Colonic mucosa (tissue), 4 donors: ENCODE measurements at regions not wholly inside any gene's neighbourhood (a gene's known extent, or its start where the extent isn't known, plus 50 kb on each side); places are given as distances from the start of the nearest gene placed in this dataset.

Experiments used
- DNase-seq: peaks from one replicate; pipeline ENCODE4 v3.0.0-alpha.2; 2020
- H3K27ac ChIP-seq: fragments of 200-600 bp; one replicate; pipeline ENCODE4 v1.8.0; 2021
- H3K27me3 ChIP-seq: fragments of 200-600 bp; one replicate; pipeline ENCODE4 v1.8.0; 2021
- H3K36me3 ChIP-seq: fragments of 200-600 bp; one replicate; pipeline ENCODE4 v1.8.0; 2021
- H3K4me1 ChIP-seq: fragments of 200-600 bp; one replicate; pipeline ENCODE4 v1.8.0; 2021; ENCODE audit warnings: mild to moderate bottlenecking
- H3K4me3 ChIP-seq: fragments of 200-600 bp; one replicate; pipeline ENCODE4 v1.8.0; 2021
- H3K9ac ChIP-seq, 2 donors: one replicate each; pipeline ENCODE4 v1.7.0; 2013; ENCODE audit warnings: control low read depth in 2 of 2, low read depth in 2 of 2, low read length in 2 of 2
- H3K9me3 ChIP-seq: fragments of 200-600 bp; one replicate; pipeline ENCODE4 v1.8.0; 2021
- CTCF ChIP-seq: fragments of 200-600 bp; IDR thresholded peaks from one replicate; pipeline ENCODE4 v1.8.0; 2022; ENCODE audit warnings: antibody characterized with exemption, mild to moderate bottlenecking
- intact Hi-C: fragments of 100-400 bp; cut with DNase I; formaldehyde crosslinking; loops from one replicate; pipeline ENCODE4 v1.14.1; 2022
- donor health status: healthy.
- donor health status: DM: no; HTN: no; CAD: no.
- donor health status: DM: no; HTN: no; CAD: no.

GRCh38 chr2:129058981-129059380 lies 740.3 kb upstream of the HS6ST1 start:
- TF ChIP-seq CTCF = no peak
- H3K27me3 ChIP-seq = no peaks in the 10 kb centered on the region
- H3K9me3 ChIP-seq = no peaks in the 10 kb centered on the region
- H3K36me3 ChIP-seq = no peaks in the 10 kb centered on the region
- DNase-seq = no peak
- H3K4me1 ChIP-seq = no peaks in the 10 kb centered on the region
- intact Hi-C loops = no loop called here
- H3K4me3 ChIP-seq = no peak overlapping the region
- H3K9ac ChIP-seq = no peak overlapping the region
- no peak overlapping the region for H3K27ac ChIP-seq

- intact Hi-C loops = no loop called here
- no peaks in the 10 kb centered on the region for H3K4me1 ChIP-seq
- no peak overlapping the region for H3K27ac ChIP-seq
- TF ChIP-seq CTCF = no peak
- no peak for DNase-seq
- H3K36me3 ChIP-seq = no peaks in the 10 kb centered on the region
- no peaks in the 10 kb centered on the region for H3K9me3 ChIP-seq
- no peaks in the 10 kb centered on the region for H3K27me3 ChIP-seq
- no peak overlapping the region for H3K9ac ChIP-seq
- H3K4me3 ChIP-seq = no peak overlapping the region
Observed at GRCh38 chr2:129059476-129059875, 740.8 kb upstream of the HS6ST1 start.

GRCh38 chr2:129061069-129061768 lies 742.6 kb upstream of the HS6ST1 start:
- no peak for TF ChIP-seq CTCF
- intact Hi-C loops = no loop called here
- H3K36me3 ChIP-seq = no peaks in the 10 kb centered on the region
- H3K27ac ChIP-seq = no peak overlapping the region
- no peak overlapping the region for H3K9ac ChIP-seq
- no peaks in the 10 kb centered on the region for H3K4me1 ChIP-seq
- DNase-seq = no peak
- H3K27me3 ChIP-seq = no peaks in the 10 kb centered on the region
- no peaks in the 10 kb centered on the region for H3K9me3 ChIP-seq
- no peak overlapping the region for H3K4me3 ChIP-seq

GRCh38 chr2:129061769-129062121 lies 743.1 kb upstream of the HS6ST1 start:
- Histone ChIP-seq H3K4me1 (no peaks in the 10 kb centered on the region), H3K9ac (no peak overlapping the region), H3K9me3 (no peaks in the 10 kb centered on the region), H3K36me3 (no peaks in the 10 kb centered on the region), H3K27ac (no peak overlapping the region), H3K27me3 (no peaks in the 10 kb centered on the region), H3K4me3 (no peak overlapping the region)
- no peak for DNase-seq
- intact Hi-C loops = no loop called here
- TF ChIP-seq CTCF = no peak

- no peak overlapping the region for H3K9ac ChIP-seq
- H3K4me1 ChIP-seq = no peaks in the 10 kb centered on the region
- H3K36me3 ChIP-seq = no peaks in the 10 kb centered on the region
- no peak overlapping the region for H3K4me3 ChIP-seq
- intact Hi-C loops = no loop called here
- no peak for TF ChIP-seq CTCF
- DNase-seq = no peak
- H3K9me3 ChIP-seq = no peaks in the 10 kb centered on the region
- no peak overlapping the region for H3K27ac ChIP-seq
- no peaks in the 10 kb centered on the region for H3K27me3 ChIP-seq
Observed at GRCh38 chr2:129062146-129062912, 743.7 kb upstream of the HS6ST1 start.
